ENCODE measurements at regions not wholly inside any gene's neighbourhood (a gene's known extent, or its start where the extent isn't known, plus 50 kb on each side); places are given as distances from the start of the nearest gene placed in this dataset.

GRCh38 chr6:14276667-14277404 lies 159.3 kb downstream of the CD83 start (continued):
- TF ChIP-seq YY1 (IDR thresholded peaks at IDR 0.05; ENCODE audit: extremely low read depth, insufficient replicate concordance, low read depth, low read length) (no peak), EGR1 (IDR thresholded peaks at IDR 0.05; ENCODE audit: low read depth) (no peak), SP1 (IDR thresholded peaks at IDR 0.05; ENCODE audit: low read depth) (no peak), SRF (IDR thresholded peaks at IDR 0.05; ENCODE audit: low read depth) (no peak), RAD21 (IDR thresholded peaks at IDR 0.05; ENCODE audit: low read depth) (no peak), EZH2phosphoT487 (IDR thresholded peaks at IDR 0.05; ENCODE audit: borderline replicate concordance) (no peak)

GRCh38 chr6:14277405-14277930 lies 159.9 kb downstream of the CD83 start:
- POLR2A ChIA-PET: no interaction called here
- H3K9me2 ChIP-seq (ENCODE audit: insufficient read depth): no peaks in the 10 kb centered on the region
- intact Hi-C loops (cut with micrococcal nuclease): no loop called here
- H3K9me3 ChIP-seq (ENCODE audit: control insufficient read depth in 1 of 2, insufficient read depth in 1 of 2, low read depth in 1 of 2, low read length in 2 of 2): peaks cover 0 to 14% of the 10 kb centered on the region in 2 experiments; a peak in 1 of 4 replicates
- ATAC-seq: no peak
- BruUV-seq (replicated peaks): no TSS peak
- H3K27ac ChIP-seq (ENCODE audit: low read depth, low read length): no peak overlapping the region
- no peaks in the 10 kb centered on the region for H4K20me1 ChIP-seq (ENCODE audit: insufficient read depth)
- H3K4me2 ChIP-seq (ENCODE audit: low read length): no peak overlapping the region
- peaks cover 2 to 21% of the 10 kb centered on the region in 2 experiments for H3K4me1 ChIP-seq (ENCODE audit: control insufficient read depth in 1 of 2, insufficient read depth in 2 of 2, low read length in 2 of 2)
- H3K36me3 ChIP-seq (ENCODE audit: control insufficient read depth in 1 of 2, insufficient read depth in 2 of 2, low read length in 2 of 2): 0 out of 4 replicates have a peak, but pooled peaks cover 0 to 5% of the 10 kb centered on the region in 2 experiments
- RAD21 ChIA-PET (ENCODE audit: low non-redundant PET in 1 of 2, low total read pairs in 2 of 2, uncharacterized antibody in 2 of 2, unreplicated experiment in 2 of 2): no interaction called here
- no peaks in the 10 kb centered on the region for H3K79me2 ChIP-seq (ENCODE audit: insufficient read depth, low read length)
- TF ChIP-seq ZNF274 (IDR thresholded peaks at IDR 0.05; ENCODE audit: low read depth, low read length) (no peak), REST (IDR thresholded peaks at IDR 0.05; ENCODE audit: low read depth) (no peak), ZBTB33 (IDR thresholded peaks at IDR 0.05; ENCODE audit: extremely low read depth, insufficient replicate concordance, low read length) (no peak), SIN3A (IDR thresholded peaks at IDR 0.05; ENCODE audit: low read depth) (no peak)
- H2AFZ ChIP-seq (ENCODE audit: low read depth, low read length, poor library complexity, severe bottlenecking): no peak overlapping the region
- CTCF ChIA-PET: no interaction called here
- no peak for DNase-seq (ENCODE audit: low read depth, low spot score)
- no peak overlapping the region for H3K9ac ChIP-seq (ENCODE audit: low read length)
- H3K4me3 ChIP-seq (replicated peaks in 1 of 2; ENCODE audit: low read depth in 1 of 2, low read length in 2 of 2): no peak overlapping the region
- H3K27me3 ChIP-seq (ENCODE audit: insufficient read depth, low read length): no peaks in the 10 kb centered on the region

Measured in HCT116 (cell line).